Muscle layer of duodenum (tissue), 2 donors: ENCODE measurements at regions not wholly inside any gene's neighbourhood (a gene's known extent, or its start where the extent isn't known, plus 50 kb on each side); places are given as distances from the start of the nearest gene placed in this dataset.

Experiments
- H3K27ac ChIP-seq: one replicate; pipeline ENCODE4 v1.7.0; 2013; ENCODE audit warnings: mild to moderate bottlenecking, low read length
- H3K27me3 ChIP-seq: one replicate; pipeline ENCODE4 v1.7.0; 2013; ENCODE audit warnings: low read depth, mild to moderate bottlenecking, control low read depth, low read length
- H3K36me3 ChIP-seq, 2 donors: one replicate each; pipeline ENCODE4 v1.7.0; 2013; ENCODE audit warnings: low read length in 2 of 2, control low read depth in 1 of 2, mild to moderate bottlenecking in 1 of 2; ENCODE audit not compliant: insufficient read depth in 2 of 2, control insufficient read depth in 1 of 2
- H3K4me1 ChIP-seq, 2 donors: one replicate each; pipeline ENCODE4 v1.7.0; 2013; ENCODE audit warnings: low read length in 2 of 2, mild to moderate bottlenecking in 2 of 2, control low read depth in 1 of 2, moderate library complexity in 1 of 2; ENCODE audit not compliant: insufficient read depth in 2 of 2, control insufficient read depth in 1 of 2
- H3K4me3 ChIP-seq, 2 donors: one replicate each; pipeline ENCODE4 v1.7.0; 2013; ENCODE audit warnings: low read length in 2 of 2, low read depth in 1 of 2, mild to moderate bottlenecking in 1 of 2
- H3K9me3 ChIP-seq, 2 donors: one replicate each; pipeline ENCODE4 v1.7.0; 2013; ENCODE audit warnings: low read length in 2 of 2, control low read depth in 1 of 2, mild to moderate bottlenecking in 1 of 2; ENCODE audit not compliant: control insufficient read depth in 1 of 2
- donor health status: healthy.

DNA sequence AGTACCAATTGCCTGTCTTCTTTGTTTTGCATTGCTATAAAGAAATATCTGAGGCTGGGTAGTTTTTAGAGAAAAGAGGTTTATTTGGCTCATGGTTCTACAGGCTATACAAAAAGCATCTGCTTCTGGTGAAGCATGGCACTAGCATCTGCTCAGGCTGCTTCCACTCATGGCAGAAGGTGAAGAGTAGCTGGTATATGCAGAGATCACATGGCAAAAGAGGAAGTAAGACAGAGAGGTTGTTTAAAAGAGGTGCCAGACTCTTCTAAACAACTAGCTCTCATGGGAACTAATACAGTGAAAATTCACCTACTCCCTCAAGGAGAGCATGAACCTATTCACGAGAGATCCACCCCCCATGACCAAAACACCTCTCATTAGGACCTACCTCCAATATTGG, 56.7 kb upstream of the GUCA2B start:
- no peak overlapping the region for H3K4me3 ChIP-seq
- no peaks in the 10 kb centered on the region for H3K9me3 ChIP-seq
- no peak overlapping the region for H3K27ac ChIP-seq
- H3K4me1 ChIP-seq: no peaks in the 10 kb centered on the region
- no peaks in the 10 kb centered on the region for H3K27me3 ChIP-seq
- H3K36me3 ChIP-seq: no peaks in the 10 kb centered on the region

DNA sequence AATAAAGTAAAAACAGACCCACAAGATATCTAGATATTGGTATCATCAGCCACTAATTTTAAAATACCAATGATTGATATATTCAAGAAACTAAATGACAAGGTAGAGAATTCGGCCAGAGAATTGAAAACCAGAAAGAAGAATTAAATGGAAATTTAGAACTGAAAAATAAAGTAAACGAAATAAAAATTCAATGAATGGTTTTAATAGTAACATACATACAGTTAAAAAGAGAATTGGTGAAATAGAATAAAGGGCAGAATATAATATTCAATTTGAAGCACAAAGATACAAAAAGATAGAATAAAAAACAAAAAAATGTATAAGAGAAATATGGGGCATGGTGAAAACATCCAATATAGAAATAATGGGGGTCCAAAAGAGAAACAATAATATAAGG, 64.0 kb upstream of the GUCA2B start:
- no peak overlapping the region for H3K4me3 ChIP-seq
- no peaks in the 10 kb centered on the region for H3K4me1 ChIP-seq

DNA sequence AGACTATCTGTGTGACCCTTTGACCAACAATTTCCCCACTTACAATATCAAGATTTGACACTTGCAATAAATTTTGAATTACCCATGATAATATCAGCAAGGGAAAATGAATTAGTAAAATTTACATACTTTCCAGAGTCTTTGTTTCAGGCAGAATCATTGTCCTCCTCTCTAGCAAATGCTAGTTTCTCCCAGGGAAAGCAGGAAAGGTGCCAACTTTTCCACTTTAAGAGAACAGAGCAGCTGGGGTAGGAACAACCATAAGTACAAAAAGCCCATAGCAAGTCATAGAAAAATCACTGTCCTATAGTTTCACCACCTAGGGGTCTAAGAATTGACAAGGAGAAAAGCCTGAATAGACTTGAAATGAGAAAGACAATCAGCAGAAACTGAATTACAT, 67.1 kb upstream of the GUCA2B start:
- Histone ChIP-seq H3K27me3 (no peaks in the 10 kb centered on the region), H3K4me1 (no peaks in the 10 kb centered on the region), H3K4me3 (no peak overlapping the region), H3K27ac (no peak overlapping the region), H3K9me3 (no peaks in the 10 kb centered on the region), H3K36me3 (no peaks in the 10 kb centered on the region)

More for the DNA sequence above, 64.0 kb upstream of the GUCA2B start:
- H3K9me3 ChIP-seq: no peaks in the 10 kb centered on the region
- H3K27ac ChIP-seq: no peak overlapping the region
- no peaks in the 10 kb centered on the region for H3K27me3 ChIP-seq
- no peaks in the 10 kb centered on the region for H3K36me3 ChIP-seq

DNA sequence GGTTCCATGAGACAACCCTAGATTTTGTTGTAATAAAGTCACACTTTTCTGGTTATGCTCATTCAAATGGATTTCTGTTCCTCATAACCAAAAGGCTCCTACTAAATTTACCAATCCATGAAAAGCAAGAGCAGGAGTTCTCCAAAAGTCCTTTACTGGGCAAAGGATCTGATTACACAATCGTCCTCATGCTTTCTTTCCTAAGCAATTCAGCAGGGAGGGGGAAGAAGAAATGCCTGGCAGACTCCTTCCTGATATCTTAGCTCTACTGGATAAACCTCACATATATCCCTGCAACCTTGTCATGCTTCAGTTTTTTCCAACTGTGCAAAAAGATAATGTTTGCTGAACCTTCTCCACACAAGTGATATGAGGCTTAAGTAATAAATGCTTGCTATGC, 67.6 kb upstream of the GUCA2B start:
- Histone ChIP-seq H3K27me3 (no peaks in the 10 kb centered on the region), H3K4me1 (no peaks in the 10 kb centered on the region), H3K36me3 (no peaks in the 10 kb centered on the region), H3K4me3 (no peak overlapping the region), H3K27ac (no peak overlapping the region), H3K9me3 (no peaks in the 10 kb centered on the region)

DNA sequence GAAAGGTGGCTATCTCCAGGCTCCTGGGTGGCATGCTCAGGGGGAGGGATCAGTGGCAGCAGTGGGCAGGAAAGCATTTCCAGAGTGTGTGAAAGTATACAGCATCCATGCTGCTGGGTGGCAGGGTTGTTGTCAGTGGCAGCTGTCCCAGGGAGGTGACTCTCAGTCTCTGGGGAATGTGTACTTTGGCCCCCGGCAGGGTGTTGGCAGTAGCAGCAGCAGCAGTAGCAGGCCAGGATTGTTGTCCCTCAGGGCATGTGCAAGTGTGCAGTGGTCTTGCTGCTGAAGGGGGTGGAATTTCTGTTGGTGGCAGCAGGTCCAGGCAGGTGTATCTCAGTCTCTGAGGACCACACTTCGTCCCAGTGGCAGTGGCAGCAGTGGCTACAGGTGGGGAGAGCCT, 71.7 kb upstream of the GUCA2B start:
- H3K4me3 ChIP-seq: no peak overlapping the region
- H3K4me1 ChIP-seq: no peaks in the 10 kb centered on the region
- H3K36me3 ChIP-seq: no peaks in the 10 kb centered on the region
- peaks cover 0 to 3% of the 10 kb centered on the region in 2 donors for H3K9me3 ChIP-seq
- H3K27me3 ChIP-seq: no peaks in the 10 kb centered on the region
- H3K27ac ChIP-seq: no peak overlapping the region

DNA sequence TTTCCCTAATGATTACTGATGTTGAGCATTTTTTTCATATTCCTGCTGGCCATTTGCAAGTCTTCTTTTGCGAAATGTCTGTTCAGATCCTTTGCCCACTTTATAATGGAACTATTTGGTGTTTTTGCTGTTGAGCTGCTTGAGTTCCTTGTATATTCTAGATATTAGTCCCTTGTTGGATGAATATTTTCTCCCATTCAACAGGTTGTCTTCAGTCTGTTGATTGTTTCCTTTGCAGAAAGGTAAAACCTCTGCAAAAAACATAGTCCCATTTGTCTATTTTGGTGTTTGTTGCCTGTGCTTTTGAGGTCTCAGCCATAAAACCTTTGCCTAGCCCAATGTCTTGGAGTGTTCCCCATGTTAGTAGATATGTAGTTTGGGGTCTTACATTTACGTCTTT, 78.0 kb upstream of the GUCA2B start:
- Histone ChIP-seq H3K4me1 (no peaks in the 10 kb centered on the region), H3K4me3 (no peak overlapping the region), H3K36me3 (no peaks in the 10 kb centered on the region), H3K27ac (no peak overlapping the region), H3K9me3 (peaks cover 0 to 4% of the 10 kb centered on the region in 2 donors), H3K27me3 (no peaks in the 10 kb centered on the region)

DNA sequence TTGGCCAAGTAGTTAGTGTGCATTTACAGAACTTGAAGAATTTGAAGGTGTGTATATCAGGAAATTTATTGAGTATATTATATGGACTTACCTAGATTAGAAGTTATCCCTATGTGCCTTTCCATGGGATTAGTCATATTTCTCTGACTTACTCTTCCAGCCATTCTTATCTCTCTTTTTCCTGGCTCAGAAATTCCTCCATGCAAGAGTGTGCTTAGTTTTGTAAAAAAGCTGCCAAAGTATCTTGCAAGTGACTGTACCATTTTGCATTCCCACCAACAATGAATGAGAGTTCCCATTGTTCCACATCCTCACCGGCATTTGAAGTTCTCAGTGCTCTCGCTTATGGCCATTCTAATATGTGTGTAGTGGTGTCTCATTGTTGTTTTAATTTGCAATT, 82.2 kb upstream of the GUCA2B start:
- no peak overlapping the region for H3K4me3 ChIP-seq
- H3K9me3 ChIP-seq: peaks cover 0 to 2% of the 10 kb centered on the region in 2 donors
- no peaks in the 10 kb centered on the region for H3K27me3 ChIP-seq
- H3K36me3 ChIP-seq: no peaks in the 10 kb centered on the region
- H3K27ac ChIP-seq: no peak overlapping the region
- H3K4me1 ChIP-seq: no peaks in the 10 kb centered on the region

DNA sequence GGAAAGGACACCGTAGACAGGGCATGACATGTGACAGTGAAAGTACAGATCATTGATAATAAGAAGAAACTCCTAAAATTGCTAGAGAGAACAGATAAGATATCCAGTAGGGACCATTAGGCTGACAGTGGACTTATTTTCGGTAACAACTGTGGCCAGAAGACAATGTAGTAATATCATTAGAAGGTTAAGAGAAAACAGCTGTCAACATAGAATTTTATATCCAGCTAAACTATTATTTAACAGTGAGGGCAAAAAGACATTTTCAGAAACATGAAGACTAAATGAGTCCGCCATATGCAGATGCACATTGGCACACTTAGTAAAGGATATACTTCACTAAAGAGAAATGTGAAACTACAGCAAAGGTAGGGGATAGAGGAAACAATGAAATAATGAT, 95.4 kb upstream of the GUCA2B start:
- Histone ChIP-seq H3K4me1 (no peaks in the 10 kb centered on the region), H3K27ac (no peak overlapping the region), H3K4me3 (no peak overlapping the region)

DNA sequence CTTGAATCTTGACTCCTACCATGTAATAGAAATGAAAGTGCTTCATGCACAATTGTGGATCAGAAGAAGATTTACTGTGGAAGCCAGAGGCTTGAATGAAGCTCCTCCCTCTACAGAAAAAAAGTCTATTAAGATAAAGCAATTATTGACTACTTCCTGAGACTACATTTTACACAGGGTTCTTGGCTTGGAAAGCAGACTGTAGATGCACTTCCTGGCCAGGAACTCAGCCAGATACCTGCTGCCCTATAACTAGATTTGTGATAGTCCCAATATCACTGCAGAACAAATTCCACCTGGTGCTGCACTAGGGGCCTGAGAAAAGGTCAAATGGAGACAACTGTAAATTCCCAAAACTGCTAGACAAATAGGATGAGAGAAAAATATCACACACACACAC, 96.8 kb upstream of the GUCA2B start:
- Histone ChIP-seq H3K4me3 (no peak overlapping the region), H3K27me3 (no peaks in the 10 kb centered on the region), H3K27ac (no peak overlapping the region)

More for the DNA sequence above, 95.4 kb upstream of the GUCA2B start:
- peaks cover 4 to 5% of the 10 kb centered on the region in 2 donors for H3K9me3 ChIP-seq
- no peaks in the 10 kb centered on the region for H3K27me3 ChIP-seq
- H3K36me3 ChIP-seq: no peaks in the 10 kb centered on the region

DNA sequence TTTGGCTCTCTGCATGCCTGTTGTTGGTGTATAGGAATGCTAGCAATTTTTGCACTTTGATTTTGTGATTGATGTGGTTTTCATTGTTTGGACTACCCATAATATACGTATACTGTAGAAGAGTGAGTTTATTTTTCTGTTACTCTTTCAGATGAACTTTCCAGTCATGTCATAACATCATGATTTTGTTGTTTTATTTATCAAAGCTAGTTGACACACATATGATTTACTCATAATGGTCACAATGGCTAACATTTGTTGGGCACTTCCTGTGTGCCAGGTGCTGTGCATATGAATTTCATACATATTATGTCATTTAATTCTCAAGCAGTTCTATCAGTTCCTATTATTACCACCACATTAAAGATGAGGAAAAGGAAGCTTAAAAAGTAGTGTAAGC, 98.1 kb upstream of the GUCA2B start:
- Histone ChIP-seq H3K36me3 (no peaks in the 10 kb centered on the region), H3K4me3 (no peak overlapping the region), H3K27ac (no peak overlapping the region), H3K4me1 (no peaks in the 10 kb centered on the region), H3K27me3 (no peaks in the 10 kb centered on the region), H3K9me3 (peaks cover 4 to 5% of the 10 kb centered on the region in 2 donors)

More for the DNA sequence above, 96.8 kb upstream of the GUCA2B start:
- H3K4me1 ChIP-seq: no peaks in the 10 kb centered on the region
- peaks cover 4 to 5% of the 10 kb centered on the region in 2 donors for H3K9me3 ChIP-seq
- no peaks in the 10 kb centered on the region for H3K36me3 ChIP-seq

DNA sequence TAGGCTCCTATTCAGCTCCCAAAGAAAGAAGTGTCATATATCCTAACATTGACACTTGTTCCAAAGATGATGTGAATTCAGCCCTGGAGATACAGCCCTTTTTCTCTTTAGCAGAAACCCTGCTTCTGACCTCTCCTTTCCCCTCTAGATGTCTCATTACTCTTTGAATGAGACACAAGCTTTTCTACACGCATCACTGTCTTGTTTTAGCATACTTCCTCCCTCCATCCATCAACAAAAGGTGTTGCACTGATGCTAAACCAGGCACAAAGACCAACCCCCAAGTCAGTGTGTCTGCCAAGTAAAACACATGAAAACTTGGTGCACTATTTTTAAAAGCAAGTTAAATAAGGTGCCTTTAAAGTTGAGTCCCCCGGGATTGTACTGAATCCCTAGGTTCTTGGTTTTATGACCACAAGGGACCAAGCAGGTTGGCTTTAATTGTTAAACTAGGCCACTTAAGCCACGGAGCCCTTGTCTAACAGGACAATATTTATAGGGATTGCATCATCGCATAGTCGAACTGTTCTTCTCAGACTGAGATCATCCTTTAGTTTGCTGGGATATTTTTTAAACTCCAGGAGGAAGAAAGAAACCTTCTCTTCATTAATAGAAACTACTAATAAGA, 101.0 kb upstream of the GUCA2B start:
- H3K27me3 ChIP-seq: no peaks in the 10 kb centered on the region
- H3K36me3 ChIP-seq: no peaks in the 10 kb centered on the region
- no peak overlapping the region for H3K4me3 ChIP-seq
- H3K9me3 ChIP-seq: no peaks in the 10 kb centered on the region
- H3K27ac ChIP-seq: no peak overlapping the region
- no peaks in the 10 kb centered on the region for H3K4me1 ChIP-seq

DNA sequence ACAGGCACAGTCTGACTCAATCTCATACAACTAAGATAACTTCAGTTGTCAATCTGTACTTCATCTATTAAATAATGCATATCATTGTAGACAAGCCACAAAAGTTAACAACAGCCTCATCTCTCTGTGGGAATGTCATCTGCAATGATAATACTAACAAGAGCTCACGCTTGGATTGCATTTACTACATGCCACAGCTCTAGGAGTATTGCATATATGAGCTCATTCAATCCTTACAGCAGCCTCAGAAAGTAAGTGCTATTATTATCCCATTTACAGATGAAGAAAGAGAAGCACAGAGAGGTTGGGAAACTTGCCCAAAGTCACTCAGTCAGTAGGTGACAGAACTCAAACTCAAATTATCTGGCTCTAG, 105.7 kb upstream of the GUCA2B start:
- no peaks in the 10 kb centered on the region for H3K36me3 ChIP-seq

More for the DNA sequence above, 105.7 kb upstream of the GUCA2B start:
- Histone ChIP-seq H3K27me3 (no peaks in the 10 kb centered on the region), H3K27ac (no peak overlapping the region), H3K4me1 (no peaks in the 10 kb centered on the region), H3K9me3 (no peaks in the 10 kb centered on the region), H3K4me3 (no peak overlapping the region)
